Gastroesophageal sphincter (tissue), 4 donors: ENCODE measurements at regions not wholly inside any gene's neighbourhood (a gene's known extent, or its start where the extent isn't known, plus 50 kb on each side); places are given as distances from the start of the nearest gene placed in this dataset.
"Not testable (repeated sequence)": the region's sequence is repeated elsewhere in the genome, so short reads cannot be mapped to it uniquely, and the experiment has no call there.

Experiments
- ATAC-seq: fragments of 150-250 bp; one replicate; pipeline ENCODE4 v1.9.1; 2016; ENCODE audit warnings: mild to moderate bottlenecking, moderate library complexity
- H3K27ac ChIP-seq, 4 donors: fragments of 200-600 bp; sonication (generic) in 3 of 4; 1 replicate in 3 of 4; 2 replicates in 1 of 4; pipeline ENCODE4 v1.5.1; 2016 to 2019
- H3K27me3 ChIP-seq: fragments of 200-600 bp; sonication (generic); one replicate; pipeline ENCODE4 v1.5.1; 2019
- H3K36me3 ChIP-seq, 2 donors: fragments of 200-600 bp; sonication (generic); one replicate each; pipeline ENCODE4 v1.5.1; 2019; ENCODE audit warnings: control low read depth in 1 of 2
- H3K4me1 ChIP-seq, 3 donors: fragments of 200-600 bp; sonication (generic); 1 replicate in 2 of 3; 2 replicates in 1 of 3; pipeline ENCODE4 v1.5.1; 2016 to 2019; ENCODE audit warnings: control low read depth in 2 of 3
- H3K4me3 ChIP-seq, 2 donors: fragments of 200-600 bp; sonication (generic); one replicate each; pipeline ENCODE4 v1.5.1; 2019; ENCODE audit warnings: mild to moderate bottlenecking in 1 of 2, moderate library complexity in 1 of 2
- H3K9me3 ChIP-seq, 3 donors: fragments of 200-600 bp; sonication (generic); one replicate each; pipeline ENCODE4 v1.5.1; 2017 to 2019; ENCODE audit warnings: control low read depth in 2 of 3
- CTCF ChIP-seq, 4 experiments: fragments of 200-600 bp in 2 of 4; fragments of 450-650 bp in 2 of 4; sonication (generic) in 1 of 4; IDR thresholded peaks; one replicate each; pipeline ENCODE4 v1.5.1; 2017 to 2019; ENCODE audit warnings: antibody characterized with exemption in 4 of 4, mild to moderate bottlenecking in 2 of 4, moderate library complexity in 2 of 4
- EP300 ChIP-seq: sonication (generic); formaldehyde crosslinking; IDR thresholded peaks from one replicate; pipeline ENCODE4 v1.6.1; 2017; ENCODE audit warnings: antibody characterized with exemption, mild to moderate bottlenecking
- POLR2A ChIP-seq, 2 donors: fragments of 450-650 bp; IDR thresholded peaks; one replicate each; pipeline ENCODE4 v1.6.1; 2017; ENCODE audit warnings: antibody characterized with exemption in 2 of 2, mild to moderate bottlenecking in 2 of 2, moderate library complexity in 1 of 2
- POLR2AphosphoS5 ChIP-seq: sonication (generic); formaldehyde crosslinking; IDR thresholded peaks from one replicate; pipeline ENCODE4 v1.6.1; 2017; ENCODE audit warnings: antibody characterized with exemption
- WGBS, 2 donors: methylation state at CpG; one replicate each; pipeline ENCODE4 v1.1.5; 2018; ENCODE audit warnings: low coverage in 1 of 2; 5-methylcytosine and 5-hydroxymethylcytosine counted together

- 43 to 44% methylated on average over 1 of the region's 1 CpG for WGBS, 2 donors
- H3K27ac ChIP-seq: no peak overlapping the region
Measured at GRCh38 chr4:103947617-103948016, 227.8 kb upstream of the TACR3 start.

GRCh38 chr4:103946621-103947268, 227.0 kb upstream of the TACR3 start:
- not testable (repeated sequence) for H3K9me3 ChIP-seq, H3K27ac ChIP-seq, H3K27me3 ChIP-seq, H3K36me3 ChIP-seq, ATAC-seq, H3K4me1 ChIP-seq, H3K4me3 ChIP-seq
- 59 to 67% methylated on average over 3 of the region's 3 CpGs for WGBS, 2 donors

More at GRCh38 chr4:103947617-103948016, 227.8 kb upstream of the TACR3 start:
- Histone ChIP-seq H3K36me3 (no peaks in the 10 kb centered on the region), H3K4me1 (no peaks in the 10 kb centered on the region), H3K9me3 (no peaks in the 10 kb centered on the region), H3K4me3 (no peak overlapping the region), H3K27me3 (no peaks in the 10 kb centered on the region)
- no peak for ATAC-seq
- TF ChIP-seq EP300: no peak
- TF ChIP-seq CTCF (IDR thresholded peaks at IDR 0.05): no peak
- TF ChIP-seq POLR2AphosphoS5: no peak
- no peak for TF ChIP-seq POLR2A (IDR thresholded peaks at IDR 0.05)

GRCh38 chr4:103938488-103938887, 218.7 kb upstream of the TACR3 start:
- 94% methylated on average over 3 of the region's 4 CpGs; no CpG with 5 or more reads in 1 of the 2 donors for WGBS, 2 donors
- no peaks in the 10 kb centered on the region for H3K4me1 ChIP-seq
- no peak for ATAC-seq
- no peaks in the 10 kb centered on the region for H3K27me3 ChIP-seq
- no peak for TF ChIP-seq POLR2A (IDR thresholded peaks at IDR 0.05)
- TF ChIP-seq POLR2AphosphoS5: no peak
- no peak for TF ChIP-seq EP300
- no peak for TF ChIP-seq CTCF (IDR thresholded peaks at IDR 0.05)
- no peaks in the 10 kb centered on the region for H3K36me3 ChIP-seq
- H3K9me3 ChIP-seq: peaks cover 0 to 10% (median 0%) of the 10 kb centered on the region in 3 donors
- no peak overlapping the region for H3K4me3 ChIP-seq
- H3K27ac ChIP-seq: no peak overlapping the region

GRCh38 chr4:103936653-103937145, 216.9 kb upstream of the TACR3 start:
- Histone ChIP-seq H3K4me1 (no peaks in the 10 kb centered on the region), H3K36me3 (no peaks in the 10 kb centered on the region), H3K27me3 (no peaks in the 10 kb centered on the region), H3K27ac (no peak overlapping the region), H3K4me3 (no peak overlapping the region), H3K9me3 (peaks cover 0 to 10% (median 0%) of the 10 kb centered on the region in 3 donors)
- TF ChIP-seq CTCF (IDR thresholded peaks at IDR 0.05): no peak
- TF ChIP-seq POLR2A (IDR thresholded peaks at IDR 0.05): no peak
- no peak for TF ChIP-seq POLR2AphosphoS5
- WGBS, 2 donors: 100% methylated on average over 1 of the region's 26 CpGs; no CpG with 5 or more reads in 1 of the 2 donors
- no peak for ATAC-seq

GRCh38 chr4:103934178-103934789, 214.5 kb upstream of the TACR3 start:
- Histone ChIP-seq H3K9me3 (peaks cover 0 to 10% (median 0%) of the 10 kb centered on the region in 3 donors), H3K4me1 (no peaks in the 10 kb centered on the region), H3K4me3 (no peak overlapping the region), H3K27me3 (no peaks in the 10 kb centered on the region), H3K27ac (no peak overlapping the region), H3K36me3 (no peaks in the 10 kb centered on the region)
- TF ChIP-seq CTCF (IDR thresholded peaks at IDR 0.05) (peak; percentile 38 to 69 (median 56)), POLR2A (IDR thresholded peaks at IDR 0.05) (no peak)
- no peak for ATAC-seq
- 13 to 36% methylated on average over 2 of the region's 2 CpGs for WGBS, 2 donors
